ENCODE measurements at regions not wholly inside any gene's neighbourhood (a gene's known extent, or its start where the extent isn't known, plus 50 kb on each side); places are given as distances from the start of the nearest gene placed in this dataset.

DNA sequence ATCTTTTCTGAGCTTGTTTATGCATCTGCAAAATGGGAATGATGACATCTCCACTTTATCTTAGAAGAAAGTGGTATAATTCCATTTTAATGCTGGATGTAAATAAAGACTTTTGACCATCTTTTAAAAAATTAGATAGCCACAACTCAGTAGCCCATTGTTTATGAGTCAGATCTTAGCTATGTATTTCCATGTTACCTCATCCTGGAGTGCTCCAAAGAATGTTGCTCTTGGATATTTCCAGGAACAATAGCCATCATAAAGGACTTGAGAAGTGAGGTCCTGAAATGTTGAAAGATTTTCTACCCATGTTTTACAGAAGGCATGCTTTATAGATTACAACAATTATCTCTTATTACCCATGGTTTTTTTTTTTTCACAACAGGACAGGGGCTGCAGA, 229.3 kb upstream of the EDNRB start:
- ChIA-PET POLR2A (no interaction called here), CTCF (no interaction called here)
- no peak overlapping the region for H3K27ac Mint-ChIP-seq
- Histone ChIP-seq H3K4me3 (ENCODE audit: low read length) (no peak overlapping the region), H3K36me3 (ENCODE audit: control insufficient read depth in 2 of 3, insufficient read depth in 3 of 3, low read length in 3 of 3) (no peaks in the 10 kb centered on the region), H3K9me3 (ENCODE audit: control insufficient read depth in 2 of 3, low read length in 3 of 3) (no peaks in the 10 kb centered on the region), H3K27me3 (ENCODE audit: control insufficient read depth in 2 of 2, insufficient read depth in 2 of 2, low read length in 2 of 2) (peaks cover 0 to 3% of the 10 kb centered on the region in 2 donors), H3K4me1 (ENCODE audit: control insufficient read depth in 2 of 2, insufficient read depth in 2 of 2, low read length in 2 of 2) (no peaks in the 10 kb centered on the region), H3K27ac (ENCODE audit: low read depth, low read length) (no peak overlapping the region)
- no peak overlapping the region for H3K4me3 Mint-ChIP-seq
- peaks cover 0 to 4% (median 0%) of the 10 kb centered on the region in 11 donors for H3K9me3 Mint-ChIP-seq
- no peaks in the 10 kb centered on the region for H3K4me1 Mint-ChIP-seq
- intact Hi-C loops (cut with micrococcal nuclease): no loop called here
- ATAC-seq: no peak
- no peak for DNase-seq
- no peaks in the 10 kb centered on the region for H3K36me3 Mint-ChIP-seq
- peaks cover 0 to 13% (median 7%) of the 10 kb centered on the region in 5 donors for H3K27me3 Mint-ChIP-seq

DNA sequence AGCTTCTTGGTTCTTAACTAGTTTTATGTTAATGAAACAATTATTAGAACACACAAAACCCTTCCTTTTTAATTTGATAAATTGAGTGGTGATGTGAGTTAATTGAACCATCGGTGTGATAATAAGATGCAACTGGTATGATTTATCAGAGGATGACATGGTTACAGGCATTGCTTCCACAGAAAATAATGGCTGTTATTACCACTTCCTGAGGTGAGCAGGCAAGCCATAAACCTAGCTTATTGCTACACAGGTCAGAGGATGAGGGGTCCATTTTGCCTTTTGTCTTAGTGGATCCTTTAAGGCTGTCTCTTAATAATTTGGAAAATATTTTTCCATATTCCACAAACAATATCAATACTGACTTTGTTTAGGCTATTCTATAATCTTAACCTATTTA, 226.6 kb upstream of the EDNRB start:
- no peak overlapping the region for H3K4me3 ChIP-seq (ENCODE audit: low read length)
- no peak overlapping the region for H3K27ac ChIP-seq (ENCODE audit: low read depth, low read length)
- DNase-seq (no peak), ATAC-seq (no peak)
- H3K4me1 ChIP-seq (ENCODE audit: control insufficient read depth in 2 of 2, insufficient read depth in 2 of 2, low read length in 2 of 2): no peaks in the 10 kb centered on the region
- no peaks in the 10 kb centered on the region for H3K36me3 ChIP-seq (ENCODE audit: control insufficient read depth in 2 of 3, insufficient read depth in 3 of 3, low read length in 3 of 3)
- Mint-ChIP-seq H3K36me3 (no peaks in the 10 kb centered on the region), H3K27me3 (peaks cover 0 to 14% (median 13%) of the 10 kb centered on the region in 5 donors), H3K4me1 (no peaks in the 10 kb centered on the region), H3K9me3 (no peaks in the 10 kb centered on the region), H3K4me3 (no peak overlapping the region), H3K27ac (no peak overlapping the region)
- CTCF ChIA-PET: no interaction called here
- no peaks in the 10 kb centered on the region for H3K9me3 ChIP-seq (ENCODE audit: control insufficient read depth in 2 of 3, low read length in 3 of 3)
- POLR2A ChIA-PET: no interaction called here
- intact Hi-C loops (cut with micrococcal nuclease): no loop called here
- H3K27me3 ChIP-seq (ENCODE audit: control insufficient read depth in 2 of 2, insufficient read depth in 2 of 2, low read length in 2 of 2): peaks cover 0 to 3% of the 10 kb centered on the region in 2 donors

DNA sequence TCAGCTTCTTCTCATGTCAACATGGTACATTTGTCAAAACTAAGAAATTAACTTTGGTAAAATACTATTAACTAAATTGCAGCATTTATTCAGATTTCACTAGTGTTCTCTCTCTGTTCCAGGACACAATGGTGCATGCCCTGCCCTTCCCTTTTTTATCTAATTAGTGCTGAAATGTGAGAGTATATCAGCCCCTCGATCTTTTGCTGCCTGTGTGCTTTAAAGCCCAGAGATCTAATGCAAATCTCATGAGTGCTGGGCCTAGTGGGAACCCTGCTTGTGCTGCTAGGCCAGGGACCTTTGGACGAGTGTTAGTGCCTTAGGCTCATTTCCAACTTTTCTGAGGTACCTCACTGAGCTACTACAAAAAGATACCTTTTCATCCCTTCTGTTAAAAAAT, 221.1 kb upstream of the EDNRB start:
- H3K27ac Mint-ChIP-seq: peak overlapping the region in 1 of 9 donors; percentile 10
- H3K9me3 Mint-ChIP-seq: no peaks in the 10 kb centered on the region
- ATAC-seq (no peak), DNase-seq (no peak)
- CTCF ChIA-PET: interaction anchor here (0.6 to 3.5 kb wide), 5 partner anchors 19 to 1403 kb away, joined by 3 to 29 read pairs (median 4); no protein-coding TSS in a partner anchor
- no peak overlapping the region for H3K27ac ChIP-seq (ENCODE audit: low read depth, low read length)
- no peaks in the 10 kb centered on the region for H3K4me1 ChIP-seq (ENCODE audit: control insufficient read depth in 2 of 2, insufficient read depth in 2 of 2, low read length in 2 of 2)
- no peaks in the 10 kb centered on the region for H3K36me3 Mint-ChIP-seq
- H3K36me3 ChIP-seq (ENCODE audit: control insufficient read depth in 2 of 3, insufficient read depth in 3 of 3, low read length in 3 of 3): no peaks in the 10 kb centered on the region
- POLR2A ChIA-PET: no interaction called here
- no peaks in the 10 kb centered on the region for H3K9me3 ChIP-seq (ENCODE audit: control insufficient read depth in 2 of 3, low read length in 3 of 3)
- H3K27me3 Mint-ChIP-seq: peaks cover 0 to 14% (median 9%) of the 10 kb centered on the region in 5 donors
- H3K4me1 Mint-ChIP-seq: peaks cover 3 to 7% (median 6%) of the 10 kb centered on the region in 7 donors
- no peaks in the 10 kb centered on the region for H3K27me3 ChIP-seq (ENCODE audit: control insufficient read depth in 2 of 2, insufficient read depth in 2 of 2, low read length in 2 of 2)
- no peak overlapping the region for H3K4me3 ChIP-seq (ENCODE audit: low read length)
- intact Hi-C loops (cut with micrococcal nuclease): loop anchor here (5.0 to 10.0 kb wide), 2 partner anchors 618 to 1255 kb away; no protein-coding TSS in a partner anchor
- H3K4me3 Mint-ChIP-seq: no peak overlapping the region

DNA sequence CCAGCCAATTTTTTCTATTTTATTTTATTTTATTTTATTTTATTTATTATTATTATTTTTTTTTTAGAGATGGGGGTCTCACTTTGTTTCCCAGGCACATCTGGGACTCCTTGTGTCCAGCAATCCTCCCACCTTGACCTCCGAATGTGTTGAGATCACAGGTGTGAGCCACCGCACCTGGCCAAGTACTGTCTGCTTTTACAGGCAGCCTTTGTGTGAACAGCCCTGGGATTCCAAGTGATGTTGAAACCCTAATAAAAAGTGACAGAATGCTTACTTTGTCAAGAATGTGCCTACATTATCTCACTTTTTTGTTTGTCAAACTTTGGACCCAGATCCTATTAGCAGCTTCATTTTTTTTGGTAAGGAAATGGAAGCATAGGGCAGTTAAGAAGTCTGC, 220.1 kb upstream of the EDNRB start:
- H3K4me1 ChIP-seq (ENCODE audit: control insufficient read depth in 2 of 2, insufficient read depth in 2 of 2, low read length in 2 of 2): no peaks in the 10 kb centered on the region
- H3K9me3 ChIP-seq (ENCODE audit: control insufficient read depth in 2 of 3, low read length in 3 of 3): no peaks in the 10 kb centered on the region
- Mint-ChIP-seq H3K9me3 (no peaks in the 10 kb centered on the region), H3K4me3 (no peak overlapping the region), H3K36me3 (no peaks in the 10 kb centered on the region), H3K4me1 (peaks cover 3 to 7% (median 6%) of the 10 kb centered on the region in 7 donors), H3K27me3 (peaks cover 0 to 11% (median 6%) of the 10 kb centered on the region in 5 donors), H3K27ac (no peak overlapping the region)
- no peak for ATAC-seq
- no peak for DNase-seq
- H3K27me3 ChIP-seq (ENCODE audit: control insufficient read depth in 2 of 2, insufficient read depth in 2 of 2, low read length in 2 of 2): no peaks in the 10 kb centered on the region
- POLR2A ChIA-PET: no interaction called here
- CTCF ChIA-PET: interaction anchor here (0.6 to 3.5 kb wide), 7 partner anchors 8 to 1404 kb away, joined by 3 to 29 read pairs (median 7); no protein-coding TSS in a partner anchor
- intact Hi-C loops (cut with micrococcal nuclease): loop anchor here (5.0 to 10.0 kb wide), 2 partner anchors 619 to 1256 kb away; no protein-coding TSS in a partner anchor
- H3K36me3 ChIP-seq (ENCODE audit: control insufficient read depth in 2 of 3, insufficient read depth in 3 of 3, low read length in 3 of 3): no peaks in the 10 kb centered on the region
- H3K4me3 ChIP-seq (ENCODE audit: low read length): no peak overlapping the region
- H3K27ac ChIP-seq (ENCODE audit: low read depth, low read length): no peak overlapping the region

DNA sequence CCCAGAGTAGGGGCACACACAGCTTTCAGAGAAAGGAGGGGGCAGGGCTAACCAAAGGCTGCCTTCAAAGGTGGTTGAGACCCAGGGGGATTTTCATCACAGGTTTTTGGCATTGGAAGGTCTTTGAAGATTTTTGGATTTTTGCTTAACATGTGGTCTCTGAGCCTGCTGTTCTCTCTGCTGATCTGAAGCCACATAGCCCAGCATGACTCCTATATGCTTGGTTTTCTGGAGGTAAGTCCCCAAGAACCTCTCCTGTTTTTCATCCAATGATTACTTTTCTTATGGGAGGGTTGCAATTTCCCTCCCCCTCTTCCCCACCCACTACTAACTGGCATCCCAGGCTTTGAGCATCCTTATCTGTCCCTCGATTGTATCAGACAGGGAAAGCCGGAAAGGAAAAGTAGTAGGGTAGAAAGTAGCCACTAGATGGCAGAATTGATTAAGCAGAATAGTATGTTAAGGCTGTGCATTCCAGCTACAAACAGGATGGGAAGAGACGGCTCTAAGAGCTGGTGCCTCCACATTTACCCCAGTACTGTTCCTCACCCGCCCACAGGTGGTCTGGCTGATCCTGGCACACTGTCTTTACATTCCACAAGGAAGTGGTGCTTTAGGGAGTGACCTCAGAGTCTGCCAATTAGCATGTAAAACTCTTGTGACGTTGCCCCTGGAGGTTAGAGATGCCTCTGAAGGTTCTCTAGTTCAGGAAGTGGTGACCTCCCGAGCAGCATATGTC, 218.9 kb upstream of the EDNRB start:
- no peaks in the 10 kb centered on the region for H3K9me3 ChIP-seq (ENCODE audit: control insufficient read depth in 2 of 3, low read length in 3 of 3)
- no peak overlapping the region for H3K27ac ChIP-seq (ENCODE audit: low read depth, low read length)
- H3K36me3 ChIP-seq (ENCODE audit: control insufficient read depth in 2 of 3, insufficient read depth in 3 of 3, low read length in 3 of 3): no peaks in the 10 kb centered on the region
- Mint-ChIP-seq H3K27ac (no peak overlapping the region), H3K4me1 (peaks cover 3 to 7% (median 6%) of the 10 kb centered on the region in 7 donors), H3K36me3 (no peaks in the 10 kb centered on the region), H3K9me3 (no peaks in the 10 kb centered on the region), H3K27me3 (peaks cover 0 to 4% (median 0%) of the 10 kb centered on the region in 5 donors), H3K4me3 (peak overlapping the region in 9 of 10 donors; percentile 11 to 67 (median 42))
- CTCF ChIA-PET: interaction anchor here (0.6 to 3.5 kb wide), 8 partner anchors 9 to 1403 kb away, joined by 3 to 29 read pairs (median 4); no protein-coding TSS in a partner anchor
- intact Hi-C loops (cut with micrococcal nuclease): loop anchor here (1.0 to 10.0 kb wide), 5 partner anchors 620 to 1404 kb away; no protein-coding TSS in a partner anchor
- H3K4me1 ChIP-seq (ENCODE audit: control insufficient read depth in 2 of 2, insufficient read depth in 2 of 2, low read length in 2 of 2): no peaks in the 10 kb centered on the region
- no peak overlapping the region for H3K4me3 ChIP-seq (ENCODE audit: low read length)
- no peaks in the 10 kb centered on the region for H3K27me3 ChIP-seq (ENCODE audit: control insufficient read depth in 2 of 2, insufficient read depth in 2 of 2, low read length in 2 of 2)
- POLR2A ChIA-PET: interaction anchor here (0.5 kb wide), 1 partner anchor 465 kb away, joined by 3 read pairs; no protein-coding TSS in a partner anchor
- DNase-seq (peak in 7 of 9 donors; percentile 7 to 41 (median 28)), ATAC-seq (peak; percentile 76)

DNA sequence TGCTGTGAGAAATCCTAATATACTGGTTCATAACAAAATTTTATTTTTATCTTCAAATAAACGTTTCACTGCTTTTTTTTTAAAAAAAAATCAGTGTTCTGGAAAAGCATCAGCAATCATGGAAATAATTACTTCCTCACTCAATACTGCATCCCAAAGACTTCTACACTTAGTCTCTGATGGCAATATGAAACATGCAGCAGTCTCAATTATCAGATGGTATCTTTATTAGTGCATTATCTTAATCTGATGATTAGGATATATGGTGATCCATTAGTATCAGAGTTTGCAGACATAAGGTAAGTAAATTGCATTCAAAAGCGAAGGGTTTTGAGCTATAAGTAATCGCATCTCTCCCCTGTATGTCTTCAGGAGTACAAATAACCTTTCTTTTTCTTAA, 218.3 kb upstream of the EDNRB start:
- H3K9me3 Mint-ChIP-seq: no peaks in the 10 kb centered on the region

More for the DNA sequence above, 218.3 kb upstream of the EDNRB start:
- DNase-seq (no peak), ATAC-seq (no peak)
- no peak overlapping the region for H3K27ac ChIP-seq (ENCODE audit: low read depth, low read length)
- Mint-ChIP-seq H3K36me3 (no peaks in the 10 kb centered on the region), H3K4me1 (peaks cover 3 to 7% (median 6%) of the 10 kb centered on the region in 7 donors), H3K27me3 (peaks cover 0 to under 1% (median 0%) of the 10 kb centered on the region in 5 donors), H3K27ac (no peak overlapping the region), H3K4me3 (no peak overlapping the region)
- ChIA-PET POLR2A (no interaction called here), CTCF (interaction anchor here (1.9 to 3.5 kb wide), 3 partner anchors 842 to 1404 kb away, joined by 9 to 29 read pairs (median 14); no protein-coding TSS in a partner anchor)
- H3K9me3 ChIP-seq (ENCODE audit: control insufficient read depth in 2 of 3, low read length in 3 of 3): no peaks in the 10 kb centered on the region
- H3K4me1 ChIP-seq (ENCODE audit: control insufficient read depth in 2 of 2, insufficient read depth in 2 of 2, low read length in 2 of 2): no peaks in the 10 kb centered on the region
- intact Hi-C loops (cut with micrococcal nuclease): loop anchor here (1.0 to 10.0 kb wide), 5 partner anchors 620 to 1404 kb away; no protein-coding TSS in a partner anchor
- no peak overlapping the region for H3K4me3 ChIP-seq (ENCODE audit: low read length)
- no peaks in the 10 kb centered on the region for H3K36me3 ChIP-seq (ENCODE audit: control insufficient read depth in 2 of 3, insufficient read depth in 3 of 3, low read length in 3 of 3)
- H3K27me3 ChIP-seq (ENCODE audit: control insufficient read depth in 2 of 2, insufficient read depth in 2 of 2, low read length in 2 of 2): no peaks in the 10 kb centered on the region
